ENCODE measurements at regions not wholly inside any gene's neighbourhood (a gene's known extent, or its start where the extent isn't known, plus 50 kb on each side); places are given as distances from the start of the nearest gene placed in this dataset.

GRCh38 chr17:79290726-79291125, 216.1 kb downstream of the ENGASE start:
- no peaks in the 10 kb centered on the region for H3K4me1 ChIP-seq (ENCODE audit: control insufficient read depth, insufficient read depth, low read length, poor library complexity, severe bottlenecking)
- WGBS, 2 experiments (ENCODE audit: insufficient coverage in 2 of 2), result 64 to 68% methylated on average over 3 of the region's 4 CpGs

GRCh38 chr17:79288950-79289349, 214.3 kb downstream of the ENGASE start:
- H3K36me3 ChIP-seq (ENCODE audit: control insufficient read depth, insufficient read depth, low read length), result no peaks in the 10 kb centered on the region

More at GRCh38 chr17:79290726-79291125, 216.1 kb downstream of the ENGASE start:
- no peaks in the 10 kb centered on the region for H3K9me3 ChIP-seq (ENCODE audit: control insufficient read depth, low read length)
- no peak overlapping the region for H3K27ac ChIP-seq (ENCODE audit: low read depth, low read length, severe bottlenecking)
- H3K36me3 ChIP-seq (ENCODE audit: control insufficient read depth, insufficient read depth, low read length), result no peaks in the 10 kb centered on the region
- H3K4me3 ChIP-seq (ENCODE audit: extremely low read depth, insufficient read depth, low read length, poor library complexity, severe bottlenecking), result no peak overlapping the region

GRCh38 chr17:79286440-79286839, 211.8 kb downstream of the ENGASE start:
- Histone ChIP-seq H3K27ac (ENCODE audit: low read depth, low read length, severe bottlenecking) (no peak overlapping the region), H3K4me1 (ENCODE audit: control insufficient read depth, insufficient read depth, low read length, poor library complexity, severe bottlenecking) (no peaks in the 10 kb centered on the region), H3K4me3 (ENCODE audit: extremely low read depth, insufficient read depth, low read length, poor library complexity, severe bottlenecking) (no peak overlapping the region), H3K9me3 (ENCODE audit: control insufficient read depth, low read length) (no peaks in the 10 kb centered on the region), H3K36me3 (ENCODE audit: control insufficient read depth, insufficient read depth, low read length) (no peaks in the 10 kb centered on the region)
- 45 to 53% methylated on average over 8 to 10 of the region's 10 CpGs for WGBS, 2 experiments (ENCODE audit: insufficient coverage in 2 of 2)

More at GRCh38 chr17:79288950-79289349, 214.3 kb downstream of the ENGASE start:
- 84 to 89% methylated on average over 6 to 8 of the region's 9 CpGs for WGBS, 2 experiments (ENCODE audit: insufficient coverage in 2 of 2)
- Histone ChIP-seq H3K9me3 (ENCODE audit: control insufficient read depth, low read length) (no peaks in the 10 kb centered on the region), H3K4me1 (ENCODE audit: control insufficient read depth, insufficient read depth, low read length, poor library complexity, severe bottlenecking) (no peaks in the 10 kb centered on the region), H3K4me3 (ENCODE audit: extremely low read depth, insufficient read depth, low read length, poor library complexity, severe bottlenecking) (no peak overlapping the region), H3K27ac (ENCODE audit: low read depth, low read length, severe bottlenecking) (no peak overlapping the region)

DNA sequence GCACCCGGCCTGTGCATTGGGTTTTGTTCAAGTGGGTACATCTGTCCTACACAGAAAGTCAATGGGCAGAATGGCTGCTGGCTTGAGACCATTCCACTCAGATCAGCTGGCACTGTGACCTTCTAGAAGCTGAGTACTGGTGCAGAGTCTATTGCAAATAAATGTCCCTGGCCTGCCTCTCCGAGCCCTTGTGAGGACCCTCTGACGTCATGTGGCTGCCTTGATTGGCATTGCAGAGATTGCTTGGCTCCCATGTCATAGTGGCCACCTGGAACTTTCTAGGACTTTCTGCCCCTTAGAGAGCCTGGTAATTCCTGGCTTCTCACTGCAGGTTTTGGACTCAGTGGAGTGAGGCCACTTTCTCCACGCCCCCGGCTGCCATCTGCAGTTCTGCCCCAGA, 211.3 kb downstream of the ENGASE start:
- Histone ChIP-seq H3K27ac (ENCODE audit: low read depth, low read length, severe bottlenecking) (no peak overlapping the region), H3K4me3 (ENCODE audit: extremely low read depth, insufficient read depth, low read length, poor library complexity, severe bottlenecking) (no peak overlapping the region), H3K4me1 (ENCODE audit: control insufficient read depth, insufficient read depth, low read length, poor library complexity, severe bottlenecking) (no peaks in the 10 kb centered on the region), H3K36me3 (ENCODE audit: control insufficient read depth, insufficient read depth, low read length) (no peaks in the 10 kb centered on the region), H3K9me3 (ENCODE audit: control insufficient read depth, low read length) (no peaks in the 10 kb centered on the region)
- 93 to 100% methylated on average over 5 of the region's 5 CpGs for WGBS, 2 experiments (ENCODE audit: insufficient coverage in 2 of 2)

GRCh38 chr17:79282294-79282693, 207.7 kb downstream of the ENGASE start:
- no peak overlapping the region for H3K4me3 ChIP-seq (ENCODE audit: extremely low read depth, insufficient read depth, low read length, poor library complexity, severe bottlenecking)
- H3K27ac ChIP-seq (ENCODE audit: low read depth, low read length, severe bottlenecking), result no peak overlapping the region
- WGBS, 2 experiments (ENCODE audit: insufficient coverage in 2 of 2), result 83 to 93% methylated on average over 6 of the region's 10 CpGs
- H3K9me3 ChIP-seq (ENCODE audit: control insufficient read depth, low read length), result no peaks in the 10 kb centered on the region
- H3K4me1 ChIP-seq (ENCODE audit: control insufficient read depth, insufficient read depth, low read length, poor library complexity, severe bottlenecking), result no peaks in the 10 kb centered on the region
- no peaks in the 10 kb centered on the region for H3K36me3 ChIP-seq (ENCODE audit: control insufficient read depth, insufficient read depth, low read length)

DNA sequence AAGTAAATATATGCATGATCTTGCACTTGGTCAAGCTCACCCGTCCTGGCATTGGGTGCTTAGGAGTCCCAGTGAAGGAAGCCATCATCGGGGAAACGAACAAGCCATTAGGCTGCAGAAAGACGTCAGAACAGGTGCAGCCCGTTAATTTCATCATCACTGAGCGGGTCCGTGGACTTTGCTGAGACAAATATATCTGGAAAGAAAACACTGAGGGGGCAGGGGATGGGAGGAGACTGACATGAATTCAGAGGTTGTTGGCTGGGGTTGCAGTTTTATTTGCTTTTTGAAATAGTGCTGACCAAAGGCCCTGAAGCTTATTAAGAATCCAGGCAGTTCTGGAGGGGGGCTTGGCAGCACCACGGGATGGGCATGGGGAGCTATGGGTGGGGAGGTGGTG, 207.2 kb downstream of the ENGASE start:
- Histone ChIP-seq H3K9me3 (ENCODE audit: control insufficient read depth, low read length) (no peaks in the 10 kb centered on the region), H3K4me1 (ENCODE audit: control insufficient read depth, insufficient read depth, low read length, poor library complexity, severe bottlenecking) (no peaks in the 10 kb centered on the region), H3K36me3 (ENCODE audit: control insufficient read depth, insufficient read depth, low read length) (no peaks in the 10 kb centered on the region), H3K27ac (ENCODE audit: low read depth, low read length, severe bottlenecking) (no peak overlapping the region), H3K4me3 (ENCODE audit: extremely low read depth, insufficient read depth, low read length, poor library complexity, severe bottlenecking) (no peak overlapping the region)
- 81 to 85% methylated on average over 8 of the region's 8 CpGs for WGBS, 2 experiments (ENCODE audit: insufficient coverage in 2 of 2)

DNA sequence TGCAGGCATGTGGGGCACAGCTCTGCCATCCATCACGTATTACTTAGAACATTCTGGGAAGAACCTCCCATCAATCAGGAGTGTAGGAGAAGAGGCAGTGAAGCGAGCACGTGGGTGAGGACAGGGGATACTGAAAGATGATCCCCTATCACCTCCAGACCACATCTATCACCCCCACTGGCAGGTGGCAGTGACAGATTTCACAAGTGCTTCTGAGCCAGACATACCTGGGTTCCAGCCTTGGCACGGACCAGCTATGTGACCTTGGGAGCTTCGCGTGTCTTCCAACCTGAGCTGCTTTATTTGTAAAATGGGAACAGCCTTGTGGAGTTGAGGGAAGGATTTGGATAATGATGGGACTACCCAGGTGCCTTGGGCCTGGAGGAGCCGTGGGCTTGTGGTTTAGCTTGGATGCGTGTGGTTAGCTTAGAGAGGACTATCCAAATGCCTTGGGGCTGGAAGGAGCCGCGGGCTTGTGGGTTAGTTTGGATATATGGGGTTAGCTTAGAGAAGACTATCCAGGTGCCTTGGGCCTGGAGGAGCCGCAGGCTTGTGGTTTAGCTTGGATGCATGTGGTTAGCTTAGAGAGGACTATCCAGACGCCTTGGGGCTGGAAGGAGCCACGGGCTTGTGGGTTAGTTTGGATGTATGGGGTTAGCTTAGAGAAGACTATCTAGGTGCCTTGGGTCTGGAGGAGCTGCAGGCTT, 206.4 kb downstream of the ENGASE start:
- no peaks in the 10 kb centered on the region for H3K4me1 ChIP-seq (ENCODE audit: control insufficient read depth, insufficient read depth, low read length, poor library complexity, severe bottlenecking)
- H3K4me3 ChIP-seq (ENCODE audit: extremely low read depth, insufficient read depth, low read length, poor library complexity, severe bottlenecking), result no peak overlapping the region
- no peak overlapping the region for H3K27ac ChIP-seq (ENCODE audit: low read depth, low read length, severe bottlenecking)
- H3K36me3 ChIP-seq (ENCODE audit: control insufficient read depth, insufficient read depth, low read length), result no peaks in the 10 kb centered on the region
- H3K9me3 ChIP-seq (ENCODE audit: control insufficient read depth, low read length), result no peaks in the 10 kb centered on the region
- 88 to 91% methylated on average over 6 to 8 of the region's 13 CpGs for WGBS, 2 experiments (ENCODE audit: insufficient coverage in 2 of 2)

- WGBS, 2 experiments (ENCODE audit: insufficient coverage in 2 of 2), result 72 to 76% methylated on average over 4 to 6 of the region's 8 CpGs
- Histone ChIP-seq H3K27ac (ENCODE audit: low read depth, low read length, severe bottlenecking) (no peak overlapping the region), H3K4me3 (ENCODE audit: extremely low read depth, insufficient read depth, low read length, poor library complexity, severe bottlenecking) (no peak overlapping the region)
These were observed 205.4 kb downstream of the ENGASE start for GRCh38 chr17:79280010-79280409.

DNA sequence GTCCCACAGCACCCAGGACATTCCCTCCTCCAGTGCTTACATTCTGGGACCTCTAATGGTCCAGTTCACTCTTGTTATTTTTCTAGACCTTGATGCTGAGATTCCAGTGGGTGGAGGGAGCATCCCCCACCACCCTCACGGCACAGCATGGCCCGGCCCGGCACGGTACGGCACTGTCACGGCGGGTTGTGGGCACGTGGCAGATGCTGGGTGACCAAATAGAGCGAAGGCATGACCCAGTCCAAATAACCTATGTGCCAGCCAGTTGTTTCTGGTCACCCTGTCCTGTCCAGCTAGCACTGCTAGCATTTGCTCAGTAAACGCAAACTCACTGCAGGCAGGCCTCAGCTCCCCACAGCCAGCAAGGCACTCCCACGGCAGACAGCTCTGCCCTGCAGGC, 204.7 kb downstream of the ENGASE start:
- WGBS, 2 experiments (ENCODE audit: insufficient coverage in 2 of 2), result 94 to 96% methylated on average over 9 to 11 of the region's 11 CpGs
- H3K36me3 ChIP-seq (ENCODE audit: control insufficient read depth, insufficient read depth, low read length), result no peaks in the 10 kb centered on the region
- no peak overlapping the region for H3K4me3 ChIP-seq (ENCODE audit: extremely low read depth, insufficient read depth, low read length, poor library complexity, severe bottlenecking)
- no peak overlapping the region for H3K27ac ChIP-seq (ENCODE audit: low read depth, low read length, severe bottlenecking)
- no peaks in the 10 kb centered on the region for H3K9me3 ChIP-seq (ENCODE audit: control insufficient read depth, low read length)
- no peaks in the 10 kb centered on the region for H3K4me1 ChIP-seq (ENCODE audit: control insufficient read depth, insufficient read depth, low read length, poor library complexity, severe bottlenecking)

More at GRCh38 chr17:79280010-79280409, 205.4 kb downstream of the ENGASE start:
- no peaks in the 10 kb centered on the region for H3K4me1 ChIP-seq (ENCODE audit: control insufficient read depth, insufficient read depth, low read length, poor library complexity, severe bottlenecking)
- H3K9me3 ChIP-seq (ENCODE audit: control insufficient read depth, low read length), result no peaks in the 10 kb centered on the region
- no peaks in the 10 kb centered on the region for H3K36me3 ChIP-seq (ENCODE audit: control insufficient read depth, insufficient read depth, low read length)

GRCh38 chr17:79276821-79277220, 202.2 kb downstream of the ENGASE start:
- WGBS, 2 experiments (ENCODE audit: insufficient coverage in 2 of 2), result 91 to 93% methylated on average over 3 of the region's 3 CpGs

GRCh38 chr17:79273660-79274059, 199.0 kb downstream of the ENGASE start:
- Histone ChIP-seq H3K4me1 (ENCODE audit: control insufficient read depth, insufficient read depth, low read length, poor library complexity, severe bottlenecking) (no peaks in the 10 kb centered on the region), H3K4me3 (ENCODE audit: extremely low read depth, insufficient read depth, low read length, poor library complexity, severe bottlenecking) (no peak overlapping the region), H3K9me3 (ENCODE audit: control insufficient read depth, low read length) (no peaks in the 10 kb centered on the region), H3K36me3 (ENCODE audit: control insufficient read depth, insufficient read depth, low read length) (no peaks in the 10 kb centered on the region), H3K27ac (ENCODE audit: low read depth, low read length, severe bottlenecking) (no peak overlapping the region)
- WGBS, 2 experiments (ENCODE audit: insufficient coverage in 2 of 2), result 88 to 89% methylated on average over 7 to 8 of the region's 8 CpGs

More at GRCh38 chr17:79276821-79277220, 202.2 kb downstream of the ENGASE start:
- no peak overlapping the region for H3K4me3 ChIP-seq (ENCODE audit: extremely low read depth, insufficient read depth, low read length, poor library complexity, severe bottlenecking)
- no peaks in the 10 kb centered on the region for H3K4me1 ChIP-seq (ENCODE audit: control insufficient read depth, insufficient read depth, low read length, poor library complexity, severe bottlenecking)
- H3K9me3 ChIP-seq (ENCODE audit: control insufficient read depth, low read length), result no peaks in the 10 kb centered on the region
- no peak overlapping the region for H3K27ac ChIP-seq (ENCODE audit: low read depth, low read length, severe bottlenecking)
- no peaks in the 10 kb centered on the region for H3K36me3 ChIP-seq (ENCODE audit: control insufficient read depth, insufficient read depth, low read length)

Data from mesodermal cell (in vitro differentiated cells).